GM13976 (cell line): ENCODE measurements at regions not wholly inside any gene's neighbourhood (a gene's known extent, or its start where the extent isn't known, plus 50 kb on each side); places are given as distances from the start of the nearest gene placed in this dataset.

Experiments
- DNase-seq: peaks from one replicate; pipeline ENCODE4 v3.0.0; 2012; ENCODE audit warnings: low spot score
- in situ Hi-C: fragments of 300-500 bp; cut with MboI; formaldehyde crosslinking; loops from one replicate; pipeline ENCODE4 v1.12.0; 2022; ENCODE audit warnings: low sequenced_read_pairs, mixed read lengths, inconsistent platforms; ENCODE audit not compliant: unreplicated experiment
- TF ChIP-seq, protein P1 (sequence below): IDR thresholded peaks from 2 replicates; pipeline ENCODE4 v1.5.1; 2012; ENCODE audit warnings: borderline replicate concordance, mild to moderate bottlenecking; ENCODE audit not compliant: insufficient read depth; ENCODE audit errors: extremely low read depth, missing control alignments, control extremely low read depth

DNA sequence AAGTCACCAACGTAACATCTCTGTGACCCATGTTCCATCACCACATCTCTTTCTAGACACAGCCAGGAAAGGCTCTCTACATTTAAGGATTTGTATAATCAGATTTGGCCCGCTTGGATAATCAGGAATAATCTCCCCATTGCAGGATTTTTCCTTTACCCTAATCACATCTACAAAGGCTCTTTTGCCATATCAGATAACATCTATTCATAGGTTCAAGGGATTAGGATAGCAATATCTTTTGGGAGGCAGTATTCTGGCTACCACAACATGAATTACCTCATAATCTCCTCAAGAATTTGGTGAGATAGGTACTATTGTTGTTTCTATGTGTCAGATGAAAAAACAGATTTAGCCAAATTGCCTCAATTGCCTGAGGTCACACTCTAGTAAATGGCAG lies 142.8 kb upstream of the UBASH3B start:
- TF ChIP-seq, protein P1, sequence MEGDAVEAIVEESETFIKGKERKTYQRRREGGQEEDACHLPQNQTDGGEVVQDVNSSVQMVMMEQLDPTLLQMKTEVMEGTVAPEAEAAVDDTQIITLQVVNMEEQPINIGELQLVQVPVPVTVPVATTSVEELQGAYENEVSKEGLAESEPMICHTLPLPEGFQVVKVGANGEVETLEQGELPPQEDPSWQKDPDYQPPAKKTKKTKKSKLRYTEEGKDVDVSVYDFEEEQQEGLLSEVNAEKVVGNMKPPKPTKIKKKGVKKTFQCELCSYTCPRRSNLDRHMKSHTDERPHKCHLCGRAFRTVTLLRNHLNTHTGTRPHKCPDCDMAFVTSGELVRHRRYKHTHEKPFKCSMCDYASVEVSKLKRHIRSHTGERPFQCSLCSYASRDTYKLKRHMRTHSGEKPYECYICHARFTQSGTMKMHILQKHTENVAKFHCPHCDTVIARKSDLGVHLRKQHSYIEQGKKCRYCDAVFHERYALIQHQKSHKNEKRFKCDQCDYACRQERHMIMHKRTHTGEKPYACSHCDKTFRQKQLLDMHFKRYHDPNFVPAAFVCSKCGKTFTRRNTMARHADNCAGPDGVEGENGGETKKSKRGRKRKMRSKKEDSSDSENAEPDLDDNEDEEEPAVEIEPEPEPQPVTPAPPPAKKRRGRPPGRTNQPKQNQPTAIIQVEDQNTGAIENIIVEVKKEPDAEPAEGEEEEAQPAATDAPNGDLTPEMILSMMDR, result no peak
- no peak for DNase-seq
- in situ Hi-C loops, result loop anchor here (10.0 kb wide), 1 partner anchor 858 kb away; no protein-coding TSS in a partner anchor

DNA sequence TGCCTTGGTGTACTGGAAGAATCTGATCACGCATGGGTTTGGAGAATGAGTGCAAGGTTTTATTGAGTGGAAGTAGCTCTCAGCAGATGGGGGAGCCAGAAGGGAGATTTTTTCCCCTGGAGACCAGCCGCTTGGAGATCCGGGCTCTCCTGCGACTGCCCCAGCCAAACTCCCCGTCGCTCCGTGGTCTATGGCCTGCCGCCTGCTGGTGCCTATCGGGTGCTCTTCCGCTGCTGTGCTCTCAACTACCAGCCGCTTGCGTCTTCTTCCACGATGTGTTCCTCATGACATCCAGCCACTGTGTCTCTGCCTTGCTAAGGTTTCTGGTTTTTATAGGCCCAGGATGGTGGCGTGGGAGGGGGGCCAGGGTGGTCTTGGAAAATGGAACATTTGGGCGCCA lies 145.6 kb upstream of the UBASH3B start:
- TF ChIP-seq, protein P1, result no peak
- in situ Hi-C loops, result loop anchor here (10.0 kb wide), 2 partner anchors 295 to 855 kb away; no protein-coding TSS in a partner anchor
- no peak for DNase-seq

DNA sequence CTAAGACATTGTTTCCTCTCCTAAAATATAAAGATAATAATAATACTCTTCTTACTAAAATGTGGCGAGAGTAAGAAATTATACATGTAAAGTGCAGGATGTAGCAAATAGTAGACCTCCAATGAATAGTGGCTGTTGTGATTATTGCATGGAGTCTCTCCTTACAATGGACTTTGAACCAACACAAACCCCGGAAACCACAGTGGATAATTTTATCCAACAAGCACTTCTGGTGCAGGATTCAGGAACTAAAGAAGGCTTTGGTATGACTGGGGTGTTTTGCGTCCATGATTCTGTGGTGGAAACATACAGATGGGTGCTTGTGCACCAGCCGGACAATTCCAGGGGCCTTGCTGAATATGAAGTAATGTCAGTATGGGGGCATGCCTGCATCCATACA lies 146.4 kb upstream of the UBASH3B start:
- DNase-seq, result no peak
- in situ Hi-C loops, result loop anchor here (10.0 kb wide), 1 partner anchor 294 kb away; no protein-coding TSS in a partner anchor
- TF ChIP-seq, protein P1, result no peak

DNA sequence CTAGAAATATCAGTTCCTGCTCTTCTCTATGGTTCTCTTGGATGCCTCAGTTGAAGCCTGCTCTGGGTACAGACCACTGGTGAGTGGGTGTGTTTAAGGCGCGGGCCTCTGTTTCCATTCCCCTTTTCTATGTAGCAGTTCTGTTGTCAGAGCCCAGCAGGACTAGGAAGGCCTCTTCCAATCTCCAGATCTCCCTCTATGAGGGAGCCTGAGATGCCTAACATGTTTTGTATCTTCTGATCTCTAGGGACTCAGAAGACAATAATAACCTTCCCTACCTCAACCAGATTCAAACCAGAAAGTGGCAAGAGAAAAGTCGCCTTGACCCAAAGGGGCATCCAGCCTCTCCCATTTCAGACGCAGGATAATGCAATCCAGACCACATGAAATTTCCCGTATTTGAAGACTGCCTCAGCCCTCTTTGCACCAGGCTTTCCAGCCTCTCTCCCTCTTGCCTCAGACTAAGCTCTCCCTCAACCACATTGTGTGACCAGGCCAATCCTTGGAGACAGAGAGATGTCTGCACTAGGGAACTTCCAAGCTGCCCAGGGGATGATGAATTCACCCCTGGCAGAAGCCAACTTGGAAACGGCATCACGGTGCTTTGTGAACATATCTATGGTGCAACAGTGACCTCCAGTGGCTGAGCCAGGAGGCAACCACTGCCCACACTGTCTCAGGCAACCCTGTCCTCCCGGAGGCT lies 150.1 kb upstream of the UBASH3B start:
- in situ Hi-C loops, result loop anchor here (10.0 kb wide), 1 partner anchor 291 kb away; no protein-coding TSS in a partner anchor
- peak; percentile 60 for DNase-seq
- TF ChIP-seq, protein P1, result peak; percentile 81

DNA sequence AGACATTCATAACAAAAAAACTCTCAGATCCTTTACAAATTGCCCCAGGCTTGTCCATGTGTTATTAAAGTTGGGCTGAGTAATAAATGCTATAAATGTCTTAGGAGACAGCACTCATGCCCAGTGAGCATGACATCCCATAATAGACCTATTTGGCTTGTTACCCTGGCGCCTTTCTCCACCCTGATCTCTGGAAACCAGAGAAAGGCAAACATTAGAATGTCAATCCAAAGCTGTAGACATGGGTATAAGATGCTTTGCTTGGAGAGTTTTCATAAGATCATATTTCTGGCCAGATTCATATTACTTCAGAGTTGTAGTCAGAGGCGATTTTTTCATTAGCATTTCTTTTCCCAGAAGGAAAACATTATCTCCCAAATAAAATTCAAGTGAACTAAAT lies 161.3 kb upstream of the UBASH3B start:
- TF ChIP-seq, protein P1, result no peak
- no peak for DNase-seq
- in situ Hi-C loops, result no loop called here

DNA sequence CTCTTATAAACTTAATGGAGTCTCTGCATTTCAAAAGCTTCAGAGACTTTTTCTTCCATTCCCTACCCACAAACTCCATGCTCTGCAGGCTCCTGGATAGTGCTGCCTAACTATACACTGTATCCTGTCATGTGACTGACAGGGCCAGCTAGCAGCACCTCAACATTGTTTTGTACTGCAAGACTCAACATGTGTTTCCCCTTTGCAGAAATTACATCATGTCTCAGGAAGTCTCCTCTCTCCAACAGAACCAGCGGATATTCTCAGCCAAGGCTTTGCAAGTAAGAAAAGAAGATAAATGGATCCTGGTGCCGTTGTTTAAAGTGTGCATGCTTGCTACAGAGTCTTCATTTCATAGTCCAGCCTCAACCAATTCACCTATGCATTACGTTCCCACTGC lies 164.0 kb upstream of the UBASH3B start:
- in situ Hi-C loops, result no loop called here
- TF ChIP-seq, protein P1, result no peak
- DNase-seq, result no peak
